ENCODE measurements at regions not wholly inside any gene's neighbourhood (a gene's known extent, or its start where the extent isn't known, plus 50 kb on each side); places are given as distances from the start of the nearest gene placed in this dataset.

- no peak for DNase-seq
- intact Hi-C loops (cut with DNase I): no loop called here
- no peaks in the 10 kb centered on the region for H3K9me3 ChIP-seq
- H3K27ac ChIP-seq: no peak overlapping the region
- H3K27me3 ChIP-seq: no peaks in the 10 kb centered on the region
- H3K36me3 ChIP-seq: no peaks in the 10 kb centered on the region
- 78 to 85% methylated on average over 3 of the region's 3 CpGs for WGBS, 2 donors
- H3K4me1 ChIP-seq: no peaks in the 10 kb centered on the region
- TF ChIP-seq POLR2A (IDR thresholded peaks at IDR 0.05) (no peak), CTCF (IDR thresholded peaks at IDR 0.05) (no peak), POLR2AphosphoS5 (IDR thresholded peaks at IDR 0.05) (no peak), EP300 (IDR thresholded peaks at IDR 0.05) (no peak)
- no peak overlapping the region for H3K4me3 ChIP-seq
Measured at GRCh38 chr1:95615421-95615820, 381.4 kb downstream of the RWDD3 start.

GRCh38 chr1:95620076-95620475 is 386.1 kb downstream of the RWDD3 start:
- Histone ChIP-seq H3K27ac (no peak overlapping the region), H3K36me3 (no peaks in the 10 kb centered on the region), H3K27me3 (no peaks in the 10 kb centered on the region), H3K9me3 (no peaks in the 10 kb centered on the region), H3K4me3 (no peak overlapping the region), H3K4me1 (no peaks in the 10 kb centered on the region)
- 96% methylated on average over 5 of the region's 5 CpGs for WGBS, 2 donors
- no peak for DNase-seq
- intact Hi-C loops (cut with DNase I): no loop called here
- TF ChIP-seq EP300 (IDR thresholded peaks at IDR 0.05): no peak
- no peak for TF ChIP-seq POLR2A (IDR thresholded peaks at IDR 0.05)
- TF ChIP-seq POLR2AphosphoS5 (IDR thresholded peaks at IDR 0.05): no peak
- no peak for TF ChIP-seq CTCF (IDR thresholded peaks at IDR 0.05)

GRCh38 chr1:95622609-95623008 is 388.6 kb downstream of the RWDD3 start:
- Histone ChIP-seq H3K9me3 (no peaks in the 10 kb centered on the region), H3K4me3 (no peak overlapping the region), H3K36me3 (no peaks in the 10 kb centered on the region), H3K4me1 (no peaks in the 10 kb centered on the region), H3K27ac (no peak overlapping the region), H3K27me3 (no peaks in the 10 kb centered on the region)
- 71 to 72% methylated on average over 5 of the region's 5 CpGs for WGBS, 2 donors
- TF ChIP-seq POLR2A (IDR thresholded peaks at IDR 0.05): no peak
- TF ChIP-seq POLR2AphosphoS5 (IDR thresholded peaks at IDR 0.05): no peak
- TF ChIP-seq CTCF (IDR thresholded peaks at IDR 0.05): no peak
- no peak for TF ChIP-seq EP300 (IDR thresholded peaks at IDR 0.05)
- DNase-seq: no peak
- intact Hi-C loops (cut with DNase I): no loop called here

GRCh38 chr1:95625224-95625623 is 391.2 kb downstream of the RWDD3 start:
- no peak for DNase-seq
- no peaks in the 10 kb centered on the region for H3K4me1 ChIP-seq
- no peaks in the 10 kb centered on the region for H3K36me3 ChIP-seq
- H3K27ac ChIP-seq: no peak overlapping the region
- 86 to 88% methylated on average over 1 of the region's 1 CpG for WGBS, 2 donors
- no peak overlapping the region for H3K4me3 ChIP-seq
- no peaks in the 10 kb centered on the region for H3K27me3 ChIP-seq
- H3K9me3 ChIP-seq: no peaks in the 10 kb centered on the region
- intact Hi-C loops (cut with DNase I): no loop called here
- TF ChIP-seq POLR2A (IDR thresholded peaks at IDR 0.05) (no peak), EP300 (IDR thresholded peaks at IDR 0.05) (no peak), POLR2AphosphoS5 (IDR thresholded peaks at IDR 0.05) (no peak), CTCF (IDR thresholded peaks at IDR 0.05) (no peak)

GRCh38 chr1:95627244-95627643 is 393.2 kb downstream of the RWDD3 start:
- WGBS, 2 donors: 83 to 88% methylated on average over 6 of the region's 6 CpGs
- no peak overlapping the region for H3K4me3 ChIP-seq
- no peaks in the 10 kb centered on the region for H3K9me3 ChIP-seq
- DNase-seq: no peak
- no peaks in the 10 kb centered on the region for H3K27me3 ChIP-seq
- H3K4me1 ChIP-seq: no peaks in the 10 kb centered on the region
- no peak overlapping the region for H3K27ac ChIP-seq
- intact Hi-C loops (cut with DNase I): no loop called here
- TF ChIP-seq POLR2A (IDR thresholded peaks at IDR 0.05): no peak
- TF ChIP-seq EP300 (IDR thresholded peaks at IDR 0.05): no peak
- no peak for TF ChIP-seq CTCF (IDR thresholded peaks at IDR 0.05)
- no peak for TF ChIP-seq POLR2AphosphoS5 (IDR thresholded peaks at IDR 0.05)
- H3K36me3 ChIP-seq: no peaks in the 10 kb centered on the region

Data from sigmoid colon (tissue), 6 donors.